Astrocyte (in vitro differentiated cells and primary cell): ENCODE measurements at regions not wholly inside any gene's neighbourhood (a gene's known extent, or its start where the extent isn't known, plus 50 kb on each side); places are given as distances from the start of the nearest gene placed in this dataset.

ENCODE experiments used
- DNase-seq: peaks from one replicate; pipeline ENCODE4 v3.0.0-alpha.2; 2010; ENCODE audit warnings: low read depth
- FAIRE-seq: peaks from 2 replicates; lab custom pipeline; 2011; peaks lifted over from hg19 to GRCh38; lab: Jason Lieb, UNC
- H2AFZ ChIP-seq: 2 replicates; pipeline ENCODE4 v1.6.0; 2012; ENCODE audit warnings: low read depth, low read length, inconsistent platforms
- H3K27ac ChIP-seq: 2 replicates; pipeline ENCODE4 v1.5.1; 2011; ENCODE audit warnings: low read depth, low read length, inconsistent platforms
- H3K27me3 ChIP-seq: 2 replicates; pipeline ENCODE4 v1.6.0; 2011; ENCODE audit warnings: low read length, inconsistent platforms; ENCODE audit not compliant: insufficient read depth
- H3K36me3 ChIP-seq: 2 replicates; pipeline ENCODE4 v1.5.1; 2011; ENCODE audit warnings: low read length, inconsistent platforms; ENCODE audit not compliant: insufficient read depth
- H3K4me1 ChIP-seq: 2 replicates; pipeline ENCODE4 v1.5.1; 2011; ENCODE audit warnings: low read length, inconsistent platforms; ENCODE audit not compliant: insufficient read depth
- H3K4me2 ChIP-seq: 2 replicates; pipeline ENCODE4 v1.6.0; 2012; ENCODE audit warnings: low read length, inconsistent platforms
- H3K4me3 ChIP-seq: 2 replicates; pipeline ENCODE4 v1.5.1; 2011; ENCODE audit warnings: low read depth, mild to moderate bottlenecking, low read length, inconsistent platforms; ENCODE audit not compliant: insufficient read depth
- H3K79me2 ChIP-seq: 2 replicates; pipeline ENCODE4 v1.6.0; 2012; ENCODE audit warnings: mild to moderate bottlenecking, low read length, inconsistent platforms; ENCODE audit not compliant: insufficient read depth
- H3K9ac ChIP-seq: 2 replicates; pipeline ENCODE4 v1.6.0; 2012; ENCODE audit warnings: mild to moderate bottlenecking, low read length, inconsistent platforms
- H3K9me3 ChIP-seq: 2 replicates; pipeline ENCODE4 v1.5.1; 2012; ENCODE audit warnings: low read depth, mild to moderate bottlenecking, low read length, inconsistent platforms; ENCODE audit not compliant: insufficient read depth
- H4K20me1 ChIP-seq: 2 replicates; pipeline ENCODE4 v1.6.0; 2012; ENCODE audit warnings: low read length, inconsistent platforms; ENCODE audit not compliant: insufficient read depth
- H3K27ac Mint-ChIP-seq: one replicate; pipeline ENCODE4 v1.8.0; 2021; ENCODE audit warnings: mild to moderate bottlenecking, mixed read lengths; ENCODE audit not compliant: unreplicated experiment
- H3K27me3 Mint-ChIP-seq: one replicate; pipeline ENCODE4 v1.8.0; 2021; ENCODE audit warnings: low read depth, mixed read lengths; ENCODE audit not compliant: unreplicated experiment
- H3K36me3 Mint-ChIP-seq: one replicate; pipeline ENCODE4 v1.8.0; 2021; ENCODE audit warnings: low read depth, mixed read lengths; ENCODE audit not compliant: unreplicated experiment
- H3K4me1 Mint-ChIP-seq: one replicate; pipeline ENCODE4 v1.8.0; 2021; ENCODE audit warnings: low read depth, mixed read lengths; ENCODE audit not compliant: unreplicated experiment
- H3K4me3 Mint-ChIP-seq: one replicate; pipeline ENCODE4 v1.8.0; 2021; ENCODE audit warnings: mild to moderate bottlenecking, moderate library complexity, mixed read lengths; ENCODE audit not compliant: unreplicated experiment
- H3K9me3 Mint-ChIP-seq: one replicate; pipeline ENCODE4 v1.8.0; 2021; ENCODE audit warnings: mild to moderate bottlenecking, mixed read lengths; ENCODE audit not compliant: unreplicated experiment
- EZH2 ChIP-seq: IDR thresholded peaks from 2 replicates; pipeline ENCODE4 v1.6.1; 2012; ENCODE audit warnings: mild to moderate bottlenecking, low read length, inconsistent platforms; ENCODE audit not compliant: insufficient read depth
- TF ChIP-seq, protein P1 (sequence below): IDR thresholded peaks from 2 replicates; pipeline ENCODE4 v1.5.1; 2011; ENCODE audit warnings: low read depth, mild to moderate bottlenecking, inconsistent platforms, low read length, moderate library complexity; ENCODE audit not compliant: insufficient read depth

DNA sequence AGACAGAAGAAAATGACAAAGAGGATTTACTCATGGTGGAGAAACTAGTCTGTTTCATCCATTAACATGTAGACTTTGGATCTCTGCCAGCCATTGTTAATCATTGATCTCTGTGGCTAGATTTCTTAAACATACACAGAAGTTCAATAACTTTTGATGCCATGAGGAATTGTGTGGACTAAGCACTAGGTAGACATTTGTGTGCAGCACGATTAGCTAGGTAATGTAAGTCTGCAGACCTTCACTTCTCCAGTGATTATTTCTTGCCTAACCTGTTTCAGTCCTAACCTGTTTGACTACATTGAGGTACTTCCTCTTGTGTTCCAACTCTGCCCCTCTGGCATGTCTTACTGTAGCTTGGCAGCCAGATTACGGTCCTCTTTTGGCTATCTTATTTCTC is 928.5 kb upstream of the ROBO1 start:
- no peak overlapping the region for H3K27ac Mint-ChIP-seq
- no peaks in the 10 kb centered on the region for H3K79me2 ChIP-seq
- H3K27me3 Mint-ChIP-seq = no peaks in the 10 kb centered on the region
- H3K4me1 ChIP-seq = no peaks in the 10 kb centered on the region
- no peak for DNase-seq
- H3K9me3 ChIP-seq = no peaks in the 10 kb centered on the region
- no peak overlapping the region for H3K27ac ChIP-seq
- FAIRE-seq = no peak
- no peaks in the 10 kb centered on the region for H3K36me3 Mint-ChIP-seq
- H3K36me3 ChIP-seq = no peaks in the 10 kb centered on the region
- H3K4me1 Mint-ChIP-seq = no peaks in the 10 kb centered on the region
- no peak overlapping the region for H3K4me3 Mint-ChIP-seq
- no peak for TF ChIP-seq EZH2
- TF ChIP-seq, protein P1, sequence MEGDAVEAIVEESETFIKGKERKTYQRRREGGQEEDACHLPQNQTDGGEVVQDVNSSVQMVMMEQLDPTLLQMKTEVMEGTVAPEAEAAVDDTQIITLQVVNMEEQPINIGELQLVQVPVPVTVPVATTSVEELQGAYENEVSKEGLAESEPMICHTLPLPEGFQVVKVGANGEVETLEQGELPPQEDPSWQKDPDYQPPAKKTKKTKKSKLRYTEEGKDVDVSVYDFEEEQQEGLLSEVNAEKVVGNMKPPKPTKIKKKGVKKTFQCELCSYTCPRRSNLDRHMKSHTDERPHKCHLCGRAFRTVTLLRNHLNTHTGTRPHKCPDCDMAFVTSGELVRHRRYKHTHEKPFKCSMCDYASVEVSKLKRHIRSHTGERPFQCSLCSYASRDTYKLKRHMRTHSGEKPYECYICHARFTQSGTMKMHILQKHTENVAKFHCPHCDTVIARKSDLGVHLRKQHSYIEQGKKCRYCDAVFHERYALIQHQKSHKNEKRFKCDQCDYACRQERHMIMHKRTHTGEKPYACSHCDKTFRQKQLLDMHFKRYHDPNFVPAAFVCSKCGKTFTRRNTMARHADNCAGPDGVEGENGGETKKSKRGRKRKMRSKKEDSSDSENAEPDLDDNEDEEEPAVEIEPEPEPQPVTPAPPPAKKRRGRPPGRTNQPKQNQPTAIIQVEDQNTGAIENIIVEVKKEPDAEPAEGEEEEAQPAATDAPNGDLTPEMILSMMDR = no peak
- no peaks in the 10 kb centered on the region for H3K9me3 Mint-ChIP-seq
- H3K4me2 ChIP-seq = no peak overlapping the region
- H3K27me3 ChIP-seq = no peaks in the 10 kb centered on the region
- H4K20me1 ChIP-seq = no peaks in the 10 kb centered on the region
- no peak overlapping the region for H3K4me3 ChIP-seq
- no peak overlapping the region for H2AFZ ChIP-seq
- no peak overlapping the region for H3K9ac ChIP-seq

DNA sequence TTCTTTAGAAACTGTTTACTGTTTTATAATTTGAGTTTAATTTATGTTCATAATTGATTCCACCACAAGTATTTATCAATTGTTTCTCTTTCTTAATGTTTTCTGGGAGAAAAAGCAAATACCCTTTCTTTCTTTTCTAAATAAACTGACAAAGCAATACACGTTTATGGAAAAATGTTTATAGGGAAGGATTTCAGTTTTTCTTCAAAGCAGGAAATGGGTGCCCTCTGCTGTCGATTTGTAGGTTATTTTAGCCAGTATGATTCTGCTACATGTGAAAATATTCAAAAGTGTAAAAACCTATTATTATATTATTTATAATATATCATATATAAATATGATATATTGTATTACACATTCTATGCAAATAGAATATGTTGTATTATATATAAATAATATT is 921.0 kb upstream of the ROBO1 start:
- Histone ChIP-seq H3K9ac (no peak overlapping the region), H3K4me2 (no peak overlapping the region), H3K27me3 (no peaks in the 10 kb centered on the region), H3K79me2 (no peaks in the 10 kb centered on the region), H3K36me3 (no peaks in the 10 kb centered on the region), H2AFZ (no peak overlapping the region), H3K27ac (no peak overlapping the region), H3K4me3 (no peak overlapping the region), H3K4me1 (no peaks in the 10 kb centered on the region), H3K9me3 (no peaks in the 10 kb centered on the region), H4K20me1 (no peaks in the 10 kb centered on the region)
- peaks cover 2% of the 10 kb centered on the region for H3K4me1 Mint-ChIP-seq
- no peak for FAIRE-seq
- no peaks in the 10 kb centered on the region for H3K36me3 Mint-ChIP-seq
- no peak overlapping the region for H3K27ac Mint-ChIP-seq
- no peaks in the 10 kb centered on the region for H3K27me3 Mint-ChIP-seq
- no peaks in the 10 kb centered on the region for H3K9me3 Mint-ChIP-seq
- DNase-seq = peak; percentile 3
- no peak for TF ChIP-seq EZH2
- TF ChIP-seq, protein P1 = peak; percentile 37
- no peak overlapping the region for H3K4me3 Mint-ChIP-seq

DNA sequence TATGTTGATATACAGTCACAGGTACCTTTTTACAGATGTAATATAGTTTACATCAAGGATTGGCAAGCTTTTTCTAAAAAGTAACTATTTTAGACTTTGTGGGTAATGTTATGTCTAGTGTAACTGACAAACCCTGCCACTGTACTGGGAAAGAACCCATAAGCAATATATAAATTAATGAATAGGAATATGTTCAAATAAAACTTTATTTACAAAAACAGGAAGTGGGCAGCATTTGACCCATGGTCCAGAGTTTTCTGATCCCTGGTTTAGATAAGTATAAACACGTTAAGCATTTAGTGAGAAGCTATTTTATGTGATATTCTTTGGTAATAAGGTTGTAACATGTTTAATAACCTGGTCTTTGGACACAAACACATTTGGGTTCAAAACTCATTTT is 915.2 kb upstream of the ROBO1 start:
- no peak for TF ChIP-seq EZH2
- TF ChIP-seq, protein P1 = no peak
- no peaks in the 10 kb centered on the region for H3K36me3 Mint-ChIP-seq
- Histone ChIP-seq H3K4me3 (no peak overlapping the region), H3K9ac (no peak overlapping the region), H3K36me3 (no peaks in the 10 kb centered on the region), H4K20me1 (no peaks in the 10 kb centered on the region), H3K4me1 (no peaks in the 10 kb centered on the region), H3K9me3 (no peaks in the 10 kb centered on the region), H3K79me2 (no peaks in the 10 kb centered on the region), H3K27ac (no peak overlapping the region), H3K27me3 (no peaks in the 10 kb centered on the region), H2AFZ (no peak overlapping the region), H3K4me2 (no peak overlapping the region)
- no peaks in the 10 kb centered on the region for H3K27me3 Mint-ChIP-seq
- DNase-seq (no peak), FAIRE-seq (no peak)
- no peak overlapping the region for H3K4me3 Mint-ChIP-seq
- no peaks in the 10 kb centered on the region for H3K4me1 Mint-ChIP-seq
- H3K27ac Mint-ChIP-seq = no peak overlapping the region
- no peaks in the 10 kb centered on the region for H3K9me3 Mint-ChIP-seq
